Panc1 (cell line): ENCODE measurements at regions not wholly inside any gene's neighbourhood (a gene's known extent, or its start where the extent isn't known, plus 50 kb on each side); places are given as distances from the start of the nearest gene placed in this dataset.

Experiments
- CTCF ChIP-seq: fragments of 450-650 bp; IDR thresholded peaks from 2 replicates; pipeline ENCODE4 v1.5.1; 2017; ENCODE audit warnings: mild to moderate bottlenecking
- POLR2AphosphoS5 ChIP-seq: IDR thresholded peaks from 2 replicates; pipeline ENCODE4 v1.6.1; 2012; ENCODE audit warnings: mild to moderate bottlenecking, low read depth, low read length, moderate library complexity
- SIN3A ChIP-seq: IDR thresholded peaks from 2 replicates; pipeline ENCODE4 v1.6.1; 2012; ENCODE audit warnings: low read depth, mild to moderate bottlenecking, low read length, moderate library complexity, borderline replicate concordance; ENCODE audit not compliant: insufficient read depth
- TCF7L2 ChIP-seq: IDR thresholded peaks from 2 replicates; pipeline ENCODE4 v1.6.1; 2011; ENCODE audit warnings: mild to moderate bottlenecking, low read depth, low read length, inconsistent platforms
- TF ChIP-seq, protein P1 (sequence below), 2 experiments: IDR thresholded peaks; 2 replicates each; pipeline ENCODE4 v1.6.1; 2011 to 2012; ENCODE audit warnings: low read depth in 2 of 2, control low read depth in 1 of 2, low read length in 1 of 2, mild to moderate bottlenecking in 1 of 2, moderate library complexity in 1 of 2; ENCODE audit not compliant: insufficient read depth in 1 of 2

DNA sequence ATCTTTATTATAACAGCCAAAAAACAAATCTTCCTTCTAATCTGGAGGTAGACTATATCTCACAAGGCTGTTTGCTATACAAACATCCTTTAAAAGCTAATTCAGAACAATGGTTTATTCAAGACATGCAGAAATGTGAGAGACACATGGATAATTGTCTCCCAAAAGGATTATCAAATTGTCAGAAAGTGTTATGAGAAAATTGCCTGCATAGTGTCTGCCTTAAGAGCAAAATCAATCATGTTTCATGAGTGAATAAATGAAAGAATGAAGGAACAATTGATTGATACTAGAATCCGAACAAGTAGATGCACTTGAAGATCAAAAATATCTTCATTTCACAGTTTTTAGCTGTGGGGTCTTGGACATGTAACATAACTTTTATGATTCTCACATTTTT lies 621.7 kb upstream of the BOD1L1 start:
- no peak for TF ChIP-seq CTCF
- no peak for TF ChIP-seq SIN3A
- TF ChIP-seq POLR2AphosphoS5, result no peak
- TF ChIP-seq, protein P1, sequence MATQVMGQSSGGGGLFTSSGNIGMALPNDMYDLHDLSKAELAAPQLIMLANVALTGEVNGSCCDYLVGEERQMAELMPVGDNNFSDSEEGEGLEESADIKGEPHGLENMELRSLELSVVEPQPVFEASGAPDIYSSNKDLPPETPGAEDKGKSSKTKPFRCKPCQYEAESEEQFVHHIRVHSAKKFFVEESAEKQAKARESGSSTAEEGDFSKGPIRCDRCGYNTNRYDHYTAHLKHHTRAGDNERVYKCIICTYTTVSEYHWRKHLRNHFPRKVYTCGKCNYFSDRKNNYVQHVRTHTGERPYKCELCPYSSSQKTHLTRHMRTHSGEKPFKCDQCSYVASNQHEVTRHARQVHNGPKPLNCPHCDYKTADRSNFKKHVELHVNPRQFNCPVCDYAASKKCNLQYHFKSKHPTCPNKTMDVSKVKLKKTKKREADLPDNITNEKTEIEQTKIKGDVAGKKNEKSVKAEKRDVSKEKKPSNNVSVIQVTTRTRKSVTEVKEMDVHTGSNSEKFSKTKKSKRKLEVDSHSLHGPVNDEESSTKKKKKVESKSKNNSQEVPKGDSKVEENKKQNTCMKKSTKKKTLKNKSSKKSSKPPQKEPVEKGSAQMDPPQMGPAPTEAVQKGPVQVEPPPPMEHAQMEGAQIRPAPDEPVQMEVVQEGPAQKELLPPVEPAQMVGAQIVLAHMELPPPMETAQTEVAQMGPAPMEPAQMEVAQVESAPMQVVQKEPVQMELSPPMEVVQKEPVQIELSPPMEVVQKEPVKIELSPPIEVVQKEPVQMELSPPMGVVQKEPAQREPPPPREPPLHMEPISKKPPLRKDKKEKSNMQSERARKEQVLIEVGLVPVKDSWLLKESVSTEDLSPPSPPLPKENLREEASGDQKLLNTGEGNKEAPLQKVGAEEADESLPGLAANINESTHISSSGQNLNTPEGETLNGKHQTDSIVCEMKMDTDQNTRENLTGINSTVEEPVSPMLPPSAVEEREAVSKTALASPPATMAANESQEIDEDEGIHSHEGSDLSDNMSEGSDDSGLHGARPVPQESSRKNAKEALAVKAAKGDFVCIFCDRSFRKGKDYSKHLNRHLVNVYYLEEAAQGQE (IDR thresholded peaks at IDR 0.05; ENCODE audit: insufficient read depth in 1 of 2, low read depth in 2 of 2, low read length in 1 of 2), result no peak
- TF ChIP-seq TCF7L2, result no peak
